ENCODE measurements at regions not wholly inside any gene's neighbourhood (a gene's known extent, or its start where the extent isn't known, plus 50 kb on each side); places are given as distances from the start of the nearest gene placed in this dataset.

GRCh38 chr6:120468486-120468885 is 865.8 kb downstream of the TBC1D32 start:
- DNase-seq, result no peak
- peaks cover 9 to 16% of the 10 kb centered on the region in 2 donors for H3K9me3 ChIP-seq (replicated peaks in 1 of 2; ENCODE audit: control insufficient read depth in 1 of 2, insufficient read depth in 1 of 2, low read length in 2 of 2)
- no peak overlapping the region for H2AFZ ChIP-seq (ENCODE audit: insufficient read depth, low read depth, low read length, poor library complexity, severe bottlenecking)
- no peaks in the 10 kb centered on the region for H3K36me3 Mint-ChIP-seq
- H3K79me2 ChIP-seq (ENCODE audit: insufficient read depth, low read length), result no peaks in the 10 kb centered on the region
- no peaks in the 10 kb centered on the region for H3K27me3 ChIP-seq (ENCODE audit: control insufficient read depth in 2 of 2, insufficient read depth in 2 of 2, low read length in 2 of 2)
- no peaks in the 10 kb centered on the region for H3K36me3 ChIP-seq (replicated peaks in 1 of 2; ENCODE audit: control insufficient read depth in 1 of 2, insufficient read depth in 2 of 2, low read length in 2 of 2)
- no peaks in the 10 kb centered on the region for H4K20me1 ChIP-seq (ENCODE audit: insufficient read depth, low read length)
- no peaks in the 10 kb centered on the region for H3K4me1 ChIP-seq (ENCODE audit: control insufficient read depth in 1 of 2, insufficient read depth in 2 of 2, low read length in 2 of 2)
- no peak overlapping the region for H3K9ac ChIP-seq (ENCODE audit: insufficient read depth, low read length, poor library complexity, severe bottlenecking)
- no CpG with 5 or more reads among the region's 1 CpG for WGBS (ENCODE audit: insufficient coverage)
- H3K4me1 Mint-ChIP-seq, result no peaks in the 10 kb centered on the region
- no peaks in the 10 kb centered on the region for H3K27me3 Mint-ChIP-seq (ENCODE audit: low read depth in 3 of 3)
- H3K9me3 Mint-ChIP-seq, result peaks cover 13 to 25% (median 15%) of the 10 kb centered on the region in 7 donors
- TF ChIP-seq CTCF (IDR thresholded peaks at IDR 0.05), result no peak
- intact Hi-C loops (cut with micrococcal nuclease), result no loop called here
- H3K27ac Mint-ChIP-seq, result no peak overlapping the region
- no peak overlapping the region for H3K4me2 ChIP-seq (replicated peaks; ENCODE audit: extremely low read depth, low read length, poor library complexity, severe bottlenecking)
- H3K27ac ChIP-seq (ENCODE audit: low read depth in 1 of 2, low read length in 2 of 2), result no peak overlapping the region
- no peak overlapping the region for H3K4me3 Mint-ChIP-seq
- no peak overlapping the region for H3K4me3 ChIP-seq (replicated peaks in 1 of 3; ENCODE audit: low read depth in 2 of 3, low read length in 3 of 3)

GRCh38 chr6:120451508-120451907 is 882.8 kb downstream of the TBC1D32 start:
- H3K4me1 ChIP-seq (ENCODE audit: control insufficient read depth in 1 of 2, insufficient read depth in 2 of 2, low read length in 2 of 2), result no peaks in the 10 kb centered on the region
- Mint-ChIP-seq H3K27ac (no peak overlapping the region), H3K4me1 (no peaks in the 10 kb centered on the region), H3K27me3 (ENCODE audit: low read depth in 3 of 3) (no peaks in the 10 kb centered on the region), H3K9me3 (peaks cover 0 to 5% (median 0%) of the 10 kb centered on the region in 7 donors), H3K4me3 (no peak overlapping the region), H3K36me3 (no peaks in the 10 kb centered on the region)
- no peaks in the 10 kb centered on the region for H3K27me3 ChIP-seq (ENCODE audit: control insufficient read depth in 2 of 2, insufficient read depth in 2 of 2, low read length in 2 of 2)
- H3K4me2 ChIP-seq (replicated peaks; ENCODE audit: extremely low read depth, low read length, poor library complexity, severe bottlenecking), result no peak overlapping the region
- no peak for TF ChIP-seq CTCF (IDR thresholded peaks at IDR 0.05)
- H2AFZ ChIP-seq (ENCODE audit: insufficient read depth, low read depth, low read length, poor library complexity, severe bottlenecking), result no peak overlapping the region
- no peak overlapping the region for H3K27ac ChIP-seq (ENCODE audit: low read depth in 1 of 2, low read length in 2 of 2)
- intact Hi-C loops (cut with micrococcal nuclease), result no loop called here
- no peak overlapping the region for H3K4me3 ChIP-seq (replicated peaks in 1 of 3; ENCODE audit: low read depth in 2 of 3, low read length in 3 of 3)
- H3K79me2 ChIP-seq (ENCODE audit: insufficient read depth, low read length), result no peaks in the 10 kb centered on the region
- no peak for DNase-seq
- H4K20me1 ChIP-seq (ENCODE audit: insufficient read depth, low read length), result no peaks in the 10 kb centered on the region
- H3K9ac ChIP-seq (ENCODE audit: insufficient read depth, low read length, poor library complexity, severe bottlenecking), result no peak overlapping the region
- H3K9me3 ChIP-seq (replicated peaks in 1 of 2; ENCODE audit: control insufficient read depth in 1 of 2, insufficient read depth in 1 of 2, low read length in 2 of 2), result peaks cover 0 to 4% of the 10 kb centered on the region in 2 donors
- H3K36me3 ChIP-seq (replicated peaks in 1 of 2; ENCODE audit: control insufficient read depth in 1 of 2, insufficient read depth in 2 of 2, low read length in 2 of 2), result no peaks in the 10 kb centered on the region
